ENCODE measurements at regions not wholly inside any gene's neighbourhood (a gene's known extent, or its start where the extent isn't known, plus 50 kb on each side); places are given as distances from the start of the nearest gene placed in this dataset.

GRCh38 chr12:54126696-54127537, 61.9 kb downstream of the SMUG1 start:
- intact Hi-C loops (cut with DNase I; ENCODE audit: low total_unique reads): no loop called here
- DNase-seq (ENCODE audit: low spot score in 2 of 2): peak; percentile 72 to 74
- H3K4me1 ChIP-seq: no peaks in the 10 kb centered on the region

GRCh38 chr12:54127538-54128259, 61.1 kb downstream of the SMUG1 start:
- intact Hi-C loops (cut with DNase I; ENCODE audit: low total_unique reads): no loop called here
- Histone ChIP-seq H3K27ac (peak overlapping the region; percentile 84 to 86), H3K4me1 (no peaks in the 10 kb centered on the region), H3K36me3 (no peaks in the 10 kb centered on the region), H3K9me3 (no peaks in the 10 kb centered on the region), H3K4me3 (peak overlapping the region; percentile 75 to 95 (median 86)), H3K27me3 (no peaks in the 10 kb centered on the region)
- TF ChIP-seq POLR2AphosphoS5 (IDR thresholded peaks at IDR 0.05): no peak
- no peak for TF ChIP-seq POLR2A (IDR thresholded peaks at IDR 0.05)
- no peak for TF ChIP-seq CTCF (IDR thresholded peaks at IDR 0.05)
- DNase-seq (ENCODE audit: low spot score in 2 of 2): no peak

More at GRCh38 chr12:54126696-54127537, 61.9 kb downstream of the SMUG1 start:
- peak overlapping the region; percentile 75 to 95 (median 86) for H3K4me3 ChIP-seq
- H3K27ac ChIP-seq: peak overlapping the region; percentile 84 to 86
- H3K27me3 ChIP-seq: no peaks in the 10 kb centered on the region
- TF ChIP-seq POLR2AphosphoS5 (IDR thresholded peaks at IDR 0.05) (peak in 2 of 3 donors; percentile 42 to 43), POLR2A (IDR thresholded peaks at IDR 0.05) (peak; percentile 56), CTCF (IDR thresholded peaks at IDR 0.05) (no peak)
- H3K9me3 ChIP-seq: no peaks in the 10 kb centered on the region
- H3K36me3 ChIP-seq: no peaks in the 10 kb centered on the region

- no peaks in the 10 kb centered on the region for H3K9me3 ChIP-seq
- intact Hi-C loops (cut with DNase I; ENCODE audit: low total_unique reads): no loop called here
- no peak for DNase-seq (ENCODE audit: low spot score in 2 of 2)
- no peaks in the 10 kb centered on the region for H3K4me1 ChIP-seq
- H3K27ac ChIP-seq: no peak overlapping the region
- no peaks in the 10 kb centered on the region for H3K27me3 ChIP-seq
- peak overlapping the region in 1 of 3 donors; percentile 86 for H3K4me3 ChIP-seq
- H3K36me3 ChIP-seq: no peaks in the 10 kb centered on the region
- TF ChIP-seq POLR2AphosphoS5 (IDR thresholded peaks at IDR 0.05) (no peak), CTCF (IDR thresholded peaks at IDR 0.05) (no peak), POLR2A (IDR thresholded peaks at IDR 0.05) (no peak)
Measured at GRCh38 chr12:54128416-54128815, 60.4 kb downstream of the SMUG1 start.

- TF ChIP-seq POLR2A (IDR thresholded peaks at IDR 0.05): no peak
- no peak for TF ChIP-seq CTCF (IDR thresholded peaks at IDR 0.05)
- TF ChIP-seq POLR2AphosphoS5 (IDR thresholded peaks at IDR 0.05): no peak
- Histone ChIP-seq H3K4me1 (no peaks in the 10 kb centered on the region), H3K4me3 (peak overlapping the region in 1 of 3 donors; percentile 5), H3K9me3 (no peaks in the 10 kb centered on the region), H3K27me3 (no peaks in the 10 kb centered on the region), H3K36me3 (no peaks in the 10 kb centered on the region), H3K27ac (peak overlapping the region in 1 of 2 donors; percentile 68)
- no peak for DNase-seq (ENCODE audit: low spot score in 2 of 2)
- intact Hi-C loops (cut with DNase I; ENCODE audit: low total_unique reads): no loop called here
Measured at GRCh38 chr12:54129028-54129903, 59.5 kb downstream of the SMUG1 start.

All from breast epithelium (tissue), 4 donors.